Neuronal stem cell (in vitro differentiated cells): ENCODE measurements at regions not wholly inside any gene's neighbourhood (a gene's known extent, or its start where the extent isn't known, plus 50 kb on each side); places are given as distances from the start of the nearest gene placed in this dataset.

ENCODE experiments used
- DNase-seq: peaks from one replicate; pipeline ENCODE4 v3.0.0-alpha.2; 2013; ENCODE audit warnings: low spot score
- H2AFZ ChIP-seq: one replicate; pipeline ENCODE4 v1.6.1; 2013; ENCODE audit warnings: mild to moderate bottlenecking, low read length, inconsistent platforms
- H2AK5ac ChIP-seq: 2 replicates; pipeline ENCODE4 v1.6.1; 2013; ENCODE audit warnings: low read depth, mild to moderate bottlenecking, inconsistent platforms, low read length, moderate library complexity, mixed read lengths
- H2BK120ac ChIP-seq: 2 replicates; pipeline ENCODE4 v1.6.1; 2013; ENCODE audit warnings: low read depth, mild to moderate bottlenecking, inconsistent platforms, low read length, moderate library complexity, mixed read lengths
- H2BK12ac ChIP-seq: one replicate; pipeline ENCODE4 v1.6.1; 2013; ENCODE audit warnings: low read length, inconsistent platforms
- H2BK15ac ChIP-seq: 2 replicates; pipeline ENCODE4 v1.6.1; 2013; ENCODE audit warnings: mild to moderate bottlenecking, low read length, inconsistent platforms, mixed read lengths
- H2BK5ac ChIP-seq: one replicate; pipeline ENCODE4 v1.6.1; 2013; ENCODE audit warnings: inconsistent platforms, mild to moderate bottlenecking, low read length, moderate library complexity
- H3K14ac ChIP-seq: one replicate; pipeline ENCODE4 v1.6.1; 2013; ENCODE audit warnings: low read length, inconsistent platforms
- H3K18ac ChIP-seq: 2 replicates; pipeline ENCODE4 v1.6.1; 2013; ENCODE audit warnings: low read length, inconsistent platforms
- H3K23ac ChIP-seq: 2 replicates; pipeline ENCODE4 v1.6.1; 2013; ENCODE audit warnings: low read depth, mild to moderate bottlenecking, mixed read lengths, low read length, inconsistent platforms; ENCODE audit not compliant: poor library complexity
- H3K27ac ChIP-seq: replicated peaks from 3 replicates; pipeline ENCODE4 v1.5.1; 2013; ENCODE audit warnings: low read length, inconsistent platforms
- H3K27me3 ChIP-seq, 3 experiments: 2 replicates each; pipeline ENCODE4 v1.6.1; 2013; ENCODE audit warnings: low read length in 3 of 3, mild to moderate bottlenecking in 2 of 3, inconsistent platforms in 1 of 3, low read depth in 1 of 3, mixed read lengths in 1 of 3, moderate library complexity in 1 of 3; ENCODE audit not compliant: control insufficient read depth in 3 of 3, insufficient read depth in 3 of 3
- H3K36me3 ChIP-seq, 2 donors: replicated peaks in 1 of 2; 2 replicates each; pipeline ENCODE4 v1.6.1; 2013; ENCODE audit warnings: low read length in 2 of 2; ENCODE audit not compliant: control insufficient read depth in 2 of 2, insufficient read depth in 2 of 2
- H3K4ac ChIP-seq: 2 replicates; pipeline ENCODE4 v1.6.1; 2013; ENCODE audit warnings: inconsistent platforms, mild to moderate bottlenecking, low read length, moderate library complexity
- H3K4me1 ChIP-seq, 2 donors: 1 replicate in 1 of 2; 2 replicates in 1 of 2; pipeline ENCODE4 v1.6.1; 2013; ENCODE audit warnings: low read length in 2 of 2, low read depth in 1 of 2; ENCODE audit not compliant: control insufficient read depth in 2 of 2, insufficient read depth in 1 of 2
- H3K4me2 ChIP-seq: one replicate; pipeline ENCODE4 v1.6.1; 2013; ENCODE audit warnings: mild to moderate bottlenecking, low read length, inconsistent platforms; ENCODE audit not compliant: insufficient read depth, poor library complexity, severe bottlenecking
- H3K4me3 ChIP-seq, 2 donors: 2 replicates each; pipeline ENCODE4 v1.5.1; 2013; ENCODE audit warnings: low read length in 2 of 2, mild to moderate bottlenecking in 2 of 2, inconsistent platforms in 1 of 2, moderate library complexity in 1 of 2
- H3K79me1 ChIP-seq: one replicate; pipeline ENCODE4 v1.6.1; 2013; ENCODE audit warnings: low read depth, mild to moderate bottlenecking, inconsistent platforms, low read length, moderate library complexity
- H3K9ac ChIP-seq: one replicate; pipeline ENCODE4 v1.6.1; 2013; ENCODE audit warnings: mild to moderate bottlenecking, low read depth, low read length, inconsistent platforms; ENCODE audit not compliant: poor library complexity
- H3K9me3 ChIP-seq, 2 donors: replicated peaks in 1 of 2; 2 replicates each; pipeline versions ENCODE3 to v1.6.1; 2013; ENCODE audit warnings: low read length in 2 of 2, mild to moderate bottlenecking in 2 of 2, inconsistent platforms in 1 of 2, low read depth in 1 of 2, mixed read lengths in 1 of 2, moderate library complexity in 1 of 2; ENCODE audit not compliant: control insufficient read depth in 2 of 2, insufficient read depth in 1 of 2
- H4K8ac ChIP-seq: one replicate; pipeline ENCODE4 v1.6.1; 2013; ENCODE audit warnings: low read depth, mild to moderate bottlenecking, inconsistent platforms, low read length, moderate library complexity
- H4K91ac ChIP-seq: one replicate; pipeline ENCODE4 v1.6.1; 2013; ENCODE audit warnings: low read length, low read depth, mild to moderate bottlenecking, inconsistent platforms; ENCODE audit not compliant: poor library complexity
- WGBS, 2 donors: extraction: QIAGEN DNeasy Blood & Tissue Kit; methylation state at CpG; one replicate each; pipeline ENCODE4 v1.1.7; 2013; ENCODE audit warnings: missing lambda C conversion rate in 2 of 2, mixed read lengths in 1 of 2; ENCODE audit not compliant: insufficient read length in 2 of 2, insufficient replicate concordance in 1 of 2; ENCODE audit errors: extremely low coverage in 2 of 2; 5-methylcytosine and 5-hydroxymethylcytosine counted together

- no peak overlapping the region for H3K4ac ChIP-seq
- no peak overlapping the region for H2BK120ac ChIP-seq
- no peak overlapping the region for H2AK5ac ChIP-seq
- no peak for DNase-seq
- H3K9ac ChIP-seq = no peak overlapping the region
- no peak overlapping the region for H2BK15ac ChIP-seq
- peaks cover 0 to 1% of the 10 kb centered on the region in 2 donors for H3K4me1 ChIP-seq
- H3K27ac ChIP-seq = no peak overlapping the region
- H3K4me3 ChIP-seq = no peak overlapping the region
- no peak overlapping the region for H3K18ac ChIP-seq
- no peak overlapping the region for H3K4me2 ChIP-seq
- no peaks in the 10 kb centered on the region for H3K36me3 ChIP-seq
- no peak overlapping the region for H2AFZ ChIP-seq
- no peaks in the 10 kb centered on the region for H3K9me3 ChIP-seq
- no peak overlapping the region for H3K23ac ChIP-seq
- no peak overlapping the region for H4K8ac ChIP-seq
- WGBS, 2 donors = no CpG with 5 or more reads among the region's 2 CpGs
- H3K27me3 ChIP-seq = no peaks in the 10 kb centered on the region
- H2BK5ac ChIP-seq = no peak overlapping the region
- no peak overlapping the region for H2BK12ac ChIP-seq
- no peaks in the 10 kb centered on the region for H3K79me1 ChIP-seq
- no peak overlapping the region for H4K91ac ChIP-seq
- H3K14ac ChIP-seq = no peak overlapping the region
Measured at GRCh38 chr4:83686166-83686565, 150.3 kb downstream of the GPAT3 start.

- WGBS, 2 donors = no CpG with 5 or more reads among the region's 1 CpG
- H3K18ac ChIP-seq = no peak overlapping the region
- H2AFZ ChIP-seq = no peak overlapping the region
- no peak overlapping the region for H3K27ac ChIP-seq
- no peaks in the 10 kb centered on the region for H3K27me3 ChIP-seq
- H3K14ac ChIP-seq = no peak overlapping the region
- no peak overlapping the region for H3K4me2 ChIP-seq
- no peak overlapping the region for H2AK5ac ChIP-seq
- H2BK15ac ChIP-seq = no peak overlapping the region
- no peak overlapping the region for H2BK12ac ChIP-seq
- H3K36me3 ChIP-seq = no peaks in the 10 kb centered on the region
- no peak overlapping the region for H4K91ac ChIP-seq
- H3K9ac ChIP-seq = no peak overlapping the region
- H3K9me3 ChIP-seq = no peaks in the 10 kb centered on the region
- H3K79me1 ChIP-seq = no peaks in the 10 kb centered on the region
- no peak overlapping the region for H2BK5ac ChIP-seq
- no peak overlapping the region for H3K4ac ChIP-seq
- no peak overlapping the region for H3K23ac ChIP-seq
- DNase-seq = no peak
- H3K4me3 ChIP-seq = no peak overlapping the region
- H4K8ac ChIP-seq = no peak overlapping the region
- H2BK120ac ChIP-seq = no peak overlapping the region
- H3K4me1 ChIP-seq = no peaks in the 10 kb centered on the region
Measured at GRCh38 chr4:83679692-83680091, 143.8 kb downstream of the GPAT3 start.

- Histone ChIP-seq H3K4me3 (no peak overlapping the region), H2AFZ (no peak overlapping the region), H3K4me1 (no peaks in the 10 kb centered on the region), H3K18ac (no peak overlapping the region), H3K27ac (no peak overlapping the region), H3K27me3 (no peaks in the 10 kb centered on the region), H3K14ac (no peak overlapping the region), H3K4ac (no peak overlapping the region), H2AK5ac (no peak overlapping the region), H4K8ac (no peak overlapping the region), H3K9me3 (no peaks in the 10 kb centered on the region), H3K79me1 (no peaks in the 10 kb centered on the region), H4K91ac (no peak overlapping the region), H2BK12ac (no peak overlapping the region), H3K9ac (no peak overlapping the region), H3K23ac (no peak overlapping the region), H2BK5ac (no peak overlapping the region), H3K36me3 (no peaks in the 10 kb centered on the region), H3K4me2 (no peak overlapping the region), H2BK120ac (no peak overlapping the region), H2BK15ac (no peak overlapping the region)
- no peak for DNase-seq
- WGBS, 2 donors = no CpG with 5 or more reads among the region's 3 CpGs
Measured at GRCh38 chr4:83679254-83679653, 143.3 kb downstream of the GPAT3 start.

GRCh38 chr4:83677656-83678055, 141.7 kb downstream of the GPAT3 start:
- no CpG with 5 or more reads among the region's 3 CpGs for WGBS, 2 donors
- Histone ChIP-seq H3K23ac (no peak overlapping the region), H2BK15ac (no peak overlapping the region), H3K18ac (no peak overlapping the region), H2AK5ac (no peak overlapping the region), H3K79me1 (no peaks in the 10 kb centered on the region), H4K8ac (no peak overlapping the region), H3K4me1 (no peaks in the 10 kb centered on the region), H2BK120ac (no peak overlapping the region), H2BK12ac (no peak overlapping the region), H3K14ac (no peak overlapping the region), H3K27ac (no peak overlapping the region), H4K91ac (no peak overlapping the region), H3K4me2 (no peak overlapping the region), H3K27me3 (no peaks in the 10 kb centered on the region), H3K9ac (no peak overlapping the region), H2BK5ac (no peak overlapping the region), H3K9me3 (no peaks in the 10 kb centered on the region), H3K4me3 (no peak overlapping the region), H3K36me3 (no peaks in the 10 kb centered on the region), H2AFZ (no peak overlapping the region), H3K4ac (no peak overlapping the region)
- no peak for DNase-seq
